Sigmoid colon (tissue), 4 donors: ENCODE measurements at regions not wholly inside any gene's neighbourhood (a gene's known extent, or its start where the extent isn't known, plus 50 kb on each side); places are given as distances from the start of the nearest gene placed in this dataset.

ENCODE experiments used
- POLR2A ChIP-seq, 2 donors: fragments of 450-650 bp; IDR thresholded peaks; one replicate each; pipeline ENCODE4 v1.6.1; 2016; ENCODE audit warnings: antibody characterized with exemption in 2 of 2, mild to moderate bottlenecking in 2 of 2, moderate library complexity in 2 of 2
- POLR2AphosphoS5 ChIP-seq, 4 donors: sonication (generic); formaldehyde crosslinking; IDR thresholded peaks; one replicate each; pipeline ENCODE4 v1.6.1; 2017; ENCODE audit warnings: antibody characterized with exemption in 4 of 4

DNA sequence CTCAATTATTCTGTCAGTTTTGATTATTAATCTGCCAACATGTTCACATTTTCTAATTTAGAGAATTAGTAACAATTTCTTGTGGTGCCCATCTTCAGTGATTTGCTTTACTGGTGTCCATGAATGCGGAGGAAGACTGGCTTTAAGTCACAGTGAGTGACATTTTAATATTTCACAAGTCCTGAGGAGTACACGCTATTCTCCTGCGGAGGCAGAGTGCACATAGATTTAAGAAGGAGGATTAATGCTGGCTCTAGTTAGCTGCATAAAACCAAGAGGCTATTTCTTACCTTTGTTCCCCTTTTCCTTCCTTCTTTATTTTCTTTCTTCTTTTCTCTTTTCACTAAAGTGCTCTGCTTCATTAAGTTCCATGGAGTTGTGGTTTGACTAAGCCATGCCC is 495.2 kb upstream of the IGFBP7 start:
- TF ChIP-seq POLR2A (IDR thresholded peaks at IDR 0.05) (no peak), POLR2AphosphoS5 (IDR thresholded peaks at IDR 0.05) (no peak)
